ENCODE measurements at regions not wholly inside any gene's neighbourhood (a gene's known extent, or its start where the extent isn't known, plus 50 kb on each side); places are given as distances from the start of the nearest gene placed in this dataset.
A peak's percentile ranks its signal among the peaks of the same experiment; 100 is the strongest.

DNA sequence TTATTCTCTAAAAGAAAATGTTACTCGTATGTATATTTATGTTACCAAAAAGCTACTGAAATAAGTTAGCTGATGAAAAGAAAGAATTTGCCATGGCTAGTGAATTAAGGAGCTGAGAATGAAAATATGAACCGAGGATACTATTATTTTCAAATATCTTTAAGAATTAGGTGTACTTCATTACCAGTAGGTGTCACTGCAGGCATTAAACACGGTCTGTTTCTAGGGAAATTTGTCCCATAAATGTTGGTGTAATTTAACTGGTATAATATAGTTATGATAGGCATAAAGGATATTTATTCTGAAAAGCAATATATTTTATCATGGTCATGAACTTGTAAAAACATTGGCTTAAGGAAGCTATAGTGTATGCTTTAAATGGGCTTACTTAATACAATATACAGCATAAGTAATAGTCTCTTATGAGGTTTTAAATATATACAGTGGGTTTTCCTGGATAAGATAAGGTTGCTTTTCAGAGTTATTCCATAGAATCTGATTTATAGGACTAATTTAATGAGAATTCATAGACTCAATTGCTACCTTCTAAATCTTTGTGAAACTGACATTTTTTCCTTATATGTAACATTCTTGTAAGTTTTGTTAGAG lies 72.4 kb upstream of the MPDZ start:
- no peak overlapping the region for H3K4me3 ChIP-seq (ENCODE audit: low read depth, low read length)
- DNase-seq (ENCODE audit: low read depth): peak; percentile 84
- TF ChIP-seq, protein P1, sequence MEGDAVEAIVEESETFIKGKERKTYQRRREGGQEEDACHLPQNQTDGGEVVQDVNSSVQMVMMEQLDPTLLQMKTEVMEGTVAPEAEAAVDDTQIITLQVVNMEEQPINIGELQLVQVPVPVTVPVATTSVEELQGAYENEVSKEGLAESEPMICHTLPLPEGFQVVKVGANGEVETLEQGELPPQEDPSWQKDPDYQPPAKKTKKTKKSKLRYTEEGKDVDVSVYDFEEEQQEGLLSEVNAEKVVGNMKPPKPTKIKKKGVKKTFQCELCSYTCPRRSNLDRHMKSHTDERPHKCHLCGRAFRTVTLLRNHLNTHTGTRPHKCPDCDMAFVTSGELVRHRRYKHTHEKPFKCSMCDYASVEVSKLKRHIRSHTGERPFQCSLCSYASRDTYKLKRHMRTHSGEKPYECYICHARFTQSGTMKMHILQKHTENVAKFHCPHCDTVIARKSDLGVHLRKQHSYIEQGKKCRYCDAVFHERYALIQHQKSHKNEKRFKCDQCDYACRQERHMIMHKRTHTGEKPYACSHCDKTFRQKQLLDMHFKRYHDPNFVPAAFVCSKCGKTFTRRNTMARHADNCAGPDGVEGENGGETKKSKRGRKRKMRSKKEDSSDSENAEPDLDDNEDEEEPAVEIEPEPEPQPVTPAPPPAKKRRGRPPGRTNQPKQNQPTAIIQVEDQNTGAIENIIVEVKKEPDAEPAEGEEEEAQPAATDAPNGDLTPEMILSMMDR (conservative IDR thresholded peaks at IDR 0.05; ENCODE audit: low read depth, low read length): peak; percentile 61

DNA sequence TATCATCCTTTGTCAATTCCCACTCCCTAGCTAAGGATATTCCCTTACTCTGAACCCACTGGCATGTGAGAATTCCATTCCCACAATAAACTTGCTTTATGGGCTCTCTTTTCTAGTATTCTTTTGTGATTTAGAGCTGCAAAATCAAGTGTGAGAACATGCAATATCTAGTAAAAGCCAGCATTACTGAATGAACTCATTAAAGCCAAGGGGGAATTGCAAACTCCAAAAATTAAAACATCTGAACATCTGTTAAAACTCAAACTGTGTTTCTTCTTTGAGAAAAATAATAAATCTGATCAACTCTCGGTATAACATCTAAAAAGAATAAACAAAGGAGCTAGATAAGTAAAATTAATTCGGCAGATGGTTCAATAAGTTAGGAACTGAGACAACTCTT lies 53.1 kb upstream of the MPDZ start:
- TF ChIP-seq, protein P1 (conservative IDR thresholded peaks at IDR 0.05; ENCODE audit: low read depth, low read length): no peak
- no peak overlapping the region for H3K4me3 ChIP-seq (ENCODE audit: low read depth, low read length)
- DNase-seq (ENCODE audit: low read depth): no peak

DNA sequence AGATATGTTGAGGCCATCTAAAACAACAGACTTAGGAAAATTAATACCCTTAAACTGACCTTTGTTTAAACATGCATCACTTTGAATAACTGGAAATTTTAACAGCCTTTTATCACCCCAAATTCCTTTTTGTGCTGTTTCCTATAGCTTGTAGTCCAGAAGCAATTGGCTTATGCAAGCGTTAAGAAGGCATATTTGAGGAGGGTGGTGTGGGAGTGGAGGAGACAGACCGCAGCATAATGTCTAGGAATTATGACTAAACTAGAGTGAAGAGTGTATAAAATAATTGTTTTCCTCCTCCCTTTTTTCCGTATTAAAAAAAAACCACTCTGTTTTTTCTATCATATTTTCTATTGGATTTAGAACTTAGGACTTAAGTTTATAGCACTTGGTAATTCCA lies 51.8 kb upstream of the MPDZ start:
- no peak for DNase-seq (ENCODE audit: low read depth)
- no peak overlapping the region for H3K4me3 ChIP-seq (ENCODE audit: low read depth, low read length)
- TF ChIP-seq, protein P1 (conservative IDR thresholded peaks at IDR 0.05; ENCODE audit: low read depth, low read length): no peak

DNA sequence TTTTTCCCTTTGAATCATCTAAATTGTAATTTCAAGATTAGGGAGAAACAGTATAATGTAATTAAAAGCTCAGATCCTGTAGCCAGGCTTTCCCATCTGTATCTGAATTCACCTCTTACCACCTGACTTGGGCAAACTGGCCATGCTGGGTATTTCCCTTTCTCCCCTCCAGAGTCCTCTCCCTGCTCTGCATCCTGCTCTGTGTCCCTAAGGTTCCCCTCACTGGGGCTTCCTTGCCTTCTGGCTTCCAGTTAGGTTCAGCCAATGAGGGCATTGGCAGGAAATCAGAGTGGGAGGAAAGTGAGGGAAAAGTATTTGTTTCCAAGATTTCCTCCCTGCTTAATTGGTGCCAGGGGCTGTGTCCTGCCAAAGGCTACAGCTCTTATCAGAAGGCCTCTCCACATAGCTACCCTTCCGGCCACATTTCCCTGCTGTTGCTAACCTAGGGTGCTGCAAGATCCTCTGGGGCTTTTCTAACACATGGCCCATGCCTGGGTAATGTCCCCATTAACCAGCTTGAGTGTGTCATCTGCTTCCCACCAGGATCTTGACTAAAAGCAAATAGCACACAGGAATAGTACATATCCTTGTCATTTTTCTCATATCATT lies 51.0 kb upstream of the MPDZ start:
- no peak for DNase-seq (ENCODE audit: low read depth)
- TF ChIP-seq, protein P1 (conservative IDR thresholded peaks at IDR 0.05; ENCODE audit: low read depth, low read length): no peak
- H3K4me3 ChIP-seq (ENCODE audit: low read depth, low read length): no peak overlapping the region

All from choroid plexus epithelial cell (primary cell).